Panc1 (cell line): ENCODE measurements at regions not wholly inside any gene's neighbourhood (a gene's known extent, or its start where the extent isn't known, plus 50 kb on each side); places are given as distances from the start of the nearest gene placed in this dataset.

Experiments used
- CTCF ChIP-seq: fragments of 450-650 bp; IDR thresholded peaks from 2 replicates; pipeline ENCODE4 v1.5.1; 2017; ENCODE audit warnings: mild to moderate bottlenecking
- POLR2AphosphoS5 ChIP-seq: IDR thresholded peaks from 2 replicates; pipeline ENCODE4 v1.6.1; 2012; ENCODE audit warnings: mild to moderate bottlenecking, low read depth, low read length, moderate library complexity
- REST ChIP-seq, 2 experiments: IDR thresholded peaks; 2 replicates each; pipeline ENCODE4 v1.6.1; 2011 to 2012; ENCODE audit warnings: low read depth in 2 of 2, control low read depth in 1 of 2, low read length in 1 of 2, mild to moderate bottlenecking in 1 of 2, moderate library complexity in 1 of 2; ENCODE audit not compliant: insufficient read depth in 1 of 2
- SIN3A ChIP-seq: IDR thresholded peaks from 2 replicates; pipeline ENCODE4 v1.6.1; 2012; ENCODE audit warnings: low read depth, mild to moderate bottlenecking, low read length, moderate library complexity, borderline replicate concordance; ENCODE audit not compliant: insufficient read depth

DNA sequence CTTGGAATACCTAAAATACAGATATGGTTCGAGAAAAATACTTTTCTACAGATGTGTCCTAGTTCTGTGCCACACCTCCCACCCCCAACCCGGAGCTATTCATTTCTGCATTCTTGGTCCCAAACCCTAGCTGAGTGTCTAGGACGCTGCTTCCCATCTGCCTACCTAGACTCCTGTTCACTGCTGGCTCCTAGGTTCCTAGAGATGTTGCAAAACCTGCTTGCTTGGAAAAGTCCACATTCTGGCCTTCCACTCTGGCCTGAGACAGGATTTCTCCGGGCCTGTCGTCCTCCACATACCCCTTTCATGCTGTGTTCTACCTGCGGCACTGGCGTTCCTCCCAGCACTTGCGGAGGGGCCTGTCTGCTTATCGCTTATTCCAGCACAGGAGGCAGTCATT, 165.8 kb upstream of the CTTNBP2NL start:
- TF ChIP-seq CTCF: no peak
- no peak for TF ChIP-seq REST (IDR thresholded peaks at IDR 0.05; ENCODE audit: insufficient read depth in 1 of 2, low read depth in 2 of 2, low read length in 1 of 2)
- no peak for TF ChIP-seq POLR2AphosphoS5
- TF ChIP-seq SIN3A: no peak
